Activated T-cell treated with anti-CD3 and anti-CD28 coated beads for 48 hours (primary cell): ENCODE measurements at regions not wholly inside any gene's neighbourhood (a gene's known extent, or its start where the extent isn't known, plus 50 kb on each side); places are given as distances from the start of the nearest gene placed in this dataset.

Experiments used
- DNase-seq: peaks from one replicate; pipeline ENCODE4 v3.0.0-alpha.2; 2020; ENCODE audit warnings: low read depth

GRCh38 chr4:36823199-36823967 is 421.2 kb upstream of the NWD2 start:
- DNase-seq: no peak

DNA sequence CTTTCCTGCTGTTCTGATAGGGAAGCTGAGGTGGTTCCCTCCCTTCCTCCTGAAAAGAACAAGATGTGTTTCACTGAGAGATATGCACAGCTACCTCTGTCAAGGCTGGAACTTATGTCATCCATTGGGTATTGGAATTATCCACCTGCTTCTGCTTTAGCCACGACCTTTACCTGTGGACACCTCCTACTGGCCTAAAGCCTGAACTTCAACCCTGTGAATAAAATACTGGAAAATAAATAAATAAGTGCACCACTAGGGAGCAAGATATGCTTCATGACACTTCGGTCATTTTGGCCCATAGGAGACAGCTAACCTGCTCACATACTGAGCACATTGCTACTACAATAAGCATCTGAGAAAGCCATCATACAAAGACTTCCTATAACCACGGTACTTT is 419.9 kb upstream of the NWD2 start:
- no peak for DNase-seq

GRCh38 chr4:36835246-36835645 is 409.3 kb upstream of the NWD2 start:
- DNase-seq: no peak

- DNase-seq: no peak
Observed at GRCh38 chr4:36841583-36842326, 402.8 kb upstream of the NWD2 start.

DNA sequence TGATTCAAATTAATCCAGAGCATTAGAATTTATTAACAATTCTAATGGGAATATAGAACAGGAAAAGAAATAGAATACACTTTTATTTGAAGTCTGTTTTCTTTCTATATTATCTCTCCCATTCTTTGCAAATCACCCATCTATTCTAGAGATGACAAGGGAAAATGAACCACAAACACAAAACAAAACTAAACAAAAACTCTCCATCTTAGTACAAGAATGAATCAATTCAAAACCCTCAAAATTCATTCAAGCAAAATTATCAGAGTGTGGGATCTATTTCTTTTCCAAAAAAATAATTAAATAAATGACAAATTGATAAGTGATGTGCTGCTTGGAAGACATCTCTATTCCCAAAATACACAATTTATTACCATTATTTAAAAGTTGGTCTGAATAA is 400.1 kb upstream of the NWD2 start:
- DNase-seq: no peak

GRCh38 chr4:36852856-36853255 is 391.7 kb upstream of the NWD2 start:
- no peak for DNase-seq

DNA sequence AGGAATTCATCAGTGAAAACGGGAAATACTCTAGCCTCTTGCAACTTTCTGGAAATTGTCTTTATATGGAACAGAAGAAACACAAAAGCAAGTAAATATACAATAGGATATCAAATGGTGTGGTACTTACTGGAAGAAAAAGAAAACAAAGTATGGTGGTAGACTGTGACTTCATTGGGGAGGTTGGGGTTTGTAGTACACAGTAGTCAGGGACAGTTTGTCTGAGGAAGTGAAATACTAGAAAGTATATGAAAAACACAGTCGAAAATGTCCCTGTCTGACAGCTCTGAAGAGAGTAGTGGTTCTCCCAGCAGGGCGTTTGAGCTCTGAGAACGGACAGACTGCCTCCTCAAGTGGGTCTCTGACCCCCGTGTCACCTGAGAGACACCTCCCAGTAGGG is 390.0 kb upstream of the NWD2 start:
- DNase-seq: no peak

DNA sequence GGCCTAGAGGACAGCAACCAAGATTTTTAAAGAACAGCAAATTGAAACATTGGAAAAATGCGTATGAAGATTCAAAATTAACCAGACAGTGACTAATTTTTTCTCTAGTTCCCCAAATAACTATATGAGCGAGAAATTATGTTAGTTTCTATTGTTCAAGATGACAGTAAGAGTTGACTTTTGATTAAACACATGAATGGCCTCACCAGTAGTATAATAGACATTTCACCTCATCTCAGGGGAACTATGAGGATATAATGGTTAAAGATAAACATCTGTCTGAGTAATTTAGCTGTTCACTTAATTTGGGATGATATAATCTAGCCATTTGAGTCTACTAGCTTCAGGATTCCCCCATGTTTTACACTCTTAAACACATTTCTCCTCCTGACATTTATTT is 380.9 kb upstream of the NWD2 start:
- no peak for DNase-seq

- no peak for DNase-seq
Observed at GRCh38 chr4:36870121-36870520, 374.4 kb upstream of the NWD2 start.

- no peak for DNase-seq
Observed at GRCh38 chr4:36872679-36873078, 371.9 kb upstream of the NWD2 start.

- DNase-seq: no peak
Observed at GRCh38 chr4:36884151-36884550, 360.4 kb upstream of the NWD2 start.

GRCh38 chr4:36891971-36892370 is 352.6 kb upstream of the NWD2 start:
- DNase-seq: no peak

DNA sequence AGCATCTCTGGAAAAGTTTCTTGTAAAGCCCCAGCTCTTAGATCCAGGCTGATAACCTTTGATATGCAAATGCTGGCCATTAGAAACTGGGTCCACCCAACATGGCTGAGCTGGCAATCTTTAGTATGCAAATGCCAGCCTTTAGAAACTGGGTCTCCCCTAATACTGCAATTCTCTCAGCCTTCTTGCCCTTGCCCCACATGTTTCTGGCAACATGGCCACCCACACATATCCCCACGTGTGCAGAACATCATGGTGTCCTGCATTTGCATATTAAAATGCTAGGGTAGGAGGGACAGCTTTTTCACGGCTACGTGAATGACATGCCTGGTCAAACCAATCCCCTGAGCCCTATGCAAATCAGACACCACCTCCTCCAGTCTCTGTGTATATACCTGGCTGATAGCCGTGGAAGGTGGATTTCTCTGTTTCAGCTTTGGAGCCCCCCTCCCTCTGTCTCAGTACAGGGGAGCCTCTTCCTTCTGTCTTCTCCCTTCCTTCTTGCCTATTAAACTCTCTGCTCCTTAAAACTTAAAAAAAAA is 344.0 kb upstream of the NWD2 start:
- DNase-seq: no peak

DNA sequence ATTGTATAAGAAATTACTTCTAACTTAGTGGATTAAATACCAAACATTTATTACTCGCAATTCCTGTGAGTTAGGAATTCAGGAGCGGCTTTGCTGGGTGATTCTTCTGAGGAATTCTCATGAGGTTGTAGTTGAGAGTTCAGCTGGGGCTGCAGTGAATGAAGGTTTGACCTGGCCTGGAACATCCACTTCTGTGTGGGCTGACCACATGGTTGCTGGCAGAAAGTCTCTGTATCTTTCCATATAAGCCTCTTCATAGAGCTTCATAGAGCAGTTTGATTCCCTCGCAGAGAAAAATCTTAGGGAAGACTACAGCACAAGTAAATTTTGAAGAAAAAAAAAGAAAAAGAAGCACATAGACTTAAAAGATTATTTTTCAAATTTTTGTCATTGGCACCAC is 339.7 kb upstream of the NWD2 start:
- DNase-seq: no peak

- no peak for DNase-seq
Observed at GRCh38 chr4:36914106-36914505, 330.4 kb upstream of the NWD2 start.

GRCh38 chr4:36915717-36916116 is 328.8 kb upstream of the NWD2 start:
- DNase-seq: no peak

GRCh38 chr4:36917413-36917812 is 327.1 kb upstream of the NWD2 start:
- no peak for DNase-seq

DNA sequence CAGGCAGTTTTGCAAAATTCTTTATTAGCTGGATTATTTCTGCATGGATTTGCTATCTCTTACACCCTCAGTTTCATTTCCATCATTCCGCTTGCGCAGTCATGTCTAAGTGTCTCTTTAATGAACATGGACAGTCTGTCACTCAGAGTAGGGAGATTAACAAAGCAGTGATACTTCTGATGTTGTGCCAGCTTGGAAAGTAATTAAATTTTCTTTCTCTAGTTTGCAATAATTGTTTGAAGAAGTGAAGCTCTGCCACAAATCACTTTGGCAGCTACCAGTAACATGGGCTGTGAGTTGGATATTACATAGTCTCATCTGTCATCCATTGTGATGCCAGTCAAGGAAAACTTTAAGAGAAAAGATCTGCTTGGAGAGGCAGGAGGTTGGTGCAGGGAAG is 324.8 kb upstream of the NWD2 start:
- no peak for DNase-seq

- no peak for DNase-seq
Observed at GRCh38 chr4:36921476-36922216, 322.9 kb upstream of the NWD2 start.

DNA sequence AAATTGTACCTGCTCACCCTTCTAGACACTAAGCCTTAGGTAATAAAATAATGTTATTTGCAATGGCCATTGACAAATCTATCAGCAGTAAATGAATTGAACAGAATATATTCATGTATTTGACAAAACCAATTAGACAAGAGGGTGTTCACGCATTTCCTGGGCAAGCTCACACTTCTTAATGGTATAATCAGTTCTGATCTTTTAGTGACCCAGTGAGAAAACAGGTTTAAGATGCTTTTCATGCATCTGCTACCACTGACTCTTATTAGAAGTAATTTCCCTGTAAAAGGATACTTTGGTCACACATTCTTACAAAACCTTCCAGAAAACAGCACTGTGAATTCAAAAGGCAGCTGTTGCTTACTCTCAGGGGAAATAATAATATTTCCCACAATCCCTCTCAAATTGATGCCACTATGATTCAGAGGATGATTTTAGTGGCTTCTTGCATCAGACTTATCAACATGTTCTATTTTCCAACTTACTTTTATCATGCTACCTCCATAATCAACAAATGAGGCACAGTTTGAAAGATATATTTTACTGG is 313.9 kb upstream of the NWD2 start:
- no peak for DNase-seq

DNA sequence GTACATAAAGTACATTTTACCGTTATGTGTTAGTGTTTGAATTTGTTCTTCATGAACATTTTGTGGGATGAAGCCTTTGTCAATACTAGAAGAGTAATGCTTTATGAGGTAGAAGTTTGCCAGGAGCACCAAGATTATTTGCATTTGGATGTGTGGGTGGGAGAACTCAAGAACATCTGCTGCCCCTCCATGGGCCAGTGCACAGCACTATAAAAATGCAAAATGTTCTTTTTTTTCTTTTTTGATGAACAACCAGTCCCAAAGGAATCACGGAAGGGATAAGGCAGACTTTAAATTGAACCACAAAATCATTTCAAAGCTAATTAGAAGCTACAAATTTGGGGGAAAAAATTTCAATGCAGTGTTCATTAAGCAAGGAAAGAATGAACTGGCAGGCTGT is 300.3 kb upstream of the NWD2 start:
- DNase-seq: no peak

GRCh38 chr4:36961420-36961819 is 283.1 kb upstream of the NWD2 start:
- no peak for DNase-seq
